MV-4-11 (cell line): ENCODE measurements at regions not wholly inside any gene's neighbourhood (a gene's known extent, or its start where the extent isn't known, plus 50 kb on each side); places are given as distances from the start of the nearest gene placed in this dataset.

Experiments
- DNase-seq: peaks from one replicate; lab custom pipeline; 2025; lab: John Stamatoyannopoulos, UW

GRCh38 chr3:194067949-194068362, 68.0 kb upstream of the HES1 start:
- peak; percentile 29 for DNase-seq

DNA sequence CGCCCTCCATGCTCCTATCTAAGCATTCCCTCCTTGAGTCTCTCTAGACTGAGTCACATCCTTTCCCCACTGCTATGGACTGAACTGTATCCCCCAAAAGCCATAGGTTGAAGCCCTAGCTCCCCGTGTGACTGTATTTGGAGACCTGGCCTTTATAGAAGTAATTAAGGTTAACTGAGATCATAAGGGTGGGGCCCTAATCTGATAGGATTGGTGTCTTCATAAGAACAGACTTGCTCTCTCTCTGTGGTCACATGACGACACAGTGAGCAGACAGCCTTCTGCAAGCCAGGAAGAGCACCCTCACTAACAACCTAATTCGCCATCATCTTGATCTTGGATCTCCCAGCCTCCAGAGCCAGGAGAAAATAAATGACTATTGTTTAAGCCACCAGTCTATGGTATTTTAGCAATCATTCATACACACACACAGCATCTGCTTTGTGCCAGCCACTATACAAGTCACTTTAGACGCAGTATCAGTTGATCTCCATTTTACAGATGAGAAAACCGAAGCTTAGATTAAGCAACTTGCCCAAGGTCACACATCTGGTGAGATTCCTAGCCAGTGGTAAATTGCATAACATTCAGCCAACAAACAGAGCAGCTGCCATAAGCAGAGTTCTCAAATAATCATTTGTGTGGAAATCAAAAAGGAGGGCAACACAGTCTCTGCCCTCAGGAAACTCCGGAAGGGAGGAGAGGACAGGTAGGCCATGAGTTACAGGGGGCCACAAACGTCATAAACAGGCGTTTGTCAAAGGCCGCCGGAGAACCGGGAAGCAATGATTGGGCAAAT, 66.3 kb upstream of the HES1 start:
- DNase-seq = peak; percentile 89

GRCh38 chr3:194070220-194070633, 65.7 kb upstream of the HES1 start:
- no peak for DNase-seq

DNA sequence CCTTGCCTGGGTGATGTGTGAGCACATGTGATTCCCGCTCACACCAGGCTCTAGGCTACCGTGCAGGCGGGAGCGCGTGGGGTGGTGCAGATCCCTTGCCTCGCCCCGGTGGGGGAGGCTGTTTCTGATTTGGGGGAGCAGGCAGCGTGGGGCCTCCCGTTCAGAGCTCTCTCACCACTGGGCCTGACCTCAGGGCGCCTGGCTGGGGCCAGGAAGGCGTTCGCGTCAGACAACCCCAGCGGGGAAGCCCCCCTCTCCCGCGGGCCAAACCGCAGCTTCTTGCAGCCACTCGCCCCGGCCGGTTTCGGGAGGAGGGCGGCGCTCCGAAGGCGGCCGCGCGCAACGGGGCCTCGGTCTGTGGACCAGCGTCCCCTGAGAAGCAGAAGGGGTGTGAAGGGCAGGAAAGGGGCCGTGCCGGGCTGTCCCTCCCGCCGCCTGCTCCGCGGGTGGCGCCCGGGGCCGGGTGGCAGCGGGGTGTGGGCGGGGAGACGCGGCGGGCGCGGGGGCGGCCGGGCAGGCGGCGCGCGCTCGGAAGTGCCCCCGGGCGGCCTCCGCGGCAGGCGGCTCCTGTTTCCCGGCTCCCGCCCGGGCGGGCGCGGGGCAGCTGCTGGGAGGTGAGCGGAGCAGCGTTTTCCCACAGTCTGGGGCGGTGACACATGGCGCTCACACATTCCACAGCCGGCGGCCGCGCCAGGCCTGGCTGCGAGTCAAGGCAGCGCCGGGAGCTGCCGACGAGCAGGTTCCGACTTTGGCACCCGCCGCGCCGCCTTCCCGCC, 65.1 kb upstream of the HES1 start:
- peak; percentile 82 for DNase-seq

DNA sequence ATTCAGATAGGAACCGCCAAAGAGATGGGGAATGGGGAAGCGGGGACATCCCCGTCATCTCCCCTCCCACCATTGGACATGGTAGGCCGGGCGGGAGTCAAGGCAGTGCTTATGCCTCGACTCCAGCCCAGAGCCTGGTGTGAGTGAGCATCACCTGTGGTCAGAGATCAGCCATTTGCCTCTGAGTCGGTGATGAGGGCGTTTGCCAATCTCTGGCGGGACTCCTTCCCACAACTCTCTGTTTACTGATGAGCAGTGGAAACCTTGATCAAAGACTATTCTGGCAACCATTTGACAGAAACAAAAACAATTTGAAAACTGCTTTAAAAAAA, 63.9 kb upstream of the HES1 start:
- peak; percentile 25 for DNase-seq

DNA sequence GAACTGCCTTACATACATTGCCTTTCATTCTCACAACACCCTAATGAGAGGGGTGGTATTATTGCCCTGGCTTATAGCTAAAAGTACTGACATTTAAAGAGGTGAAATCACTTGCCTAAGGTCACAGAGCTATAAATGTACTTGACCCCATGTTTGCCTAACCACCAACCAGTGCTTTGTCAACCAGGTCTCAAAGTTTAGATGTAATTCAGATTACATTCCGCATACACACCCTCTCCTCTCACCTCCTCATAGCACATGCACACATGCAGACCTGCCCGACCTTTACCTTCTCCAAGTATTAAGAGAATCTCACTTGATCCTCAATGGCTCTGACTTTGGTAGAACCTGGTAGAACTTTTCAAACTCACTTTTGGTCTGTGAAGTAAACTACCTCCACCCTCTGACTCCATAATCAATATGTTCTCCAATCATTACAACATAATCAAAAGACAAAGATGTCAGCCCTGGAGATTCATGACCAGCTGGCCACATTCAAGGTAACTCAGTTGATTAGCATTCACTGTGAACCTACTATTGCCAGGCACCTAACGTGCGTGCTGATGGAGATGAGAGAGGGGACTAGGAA, 63.2 kb upstream of the HES1 start:
- no peak for DNase-seq

DNA sequence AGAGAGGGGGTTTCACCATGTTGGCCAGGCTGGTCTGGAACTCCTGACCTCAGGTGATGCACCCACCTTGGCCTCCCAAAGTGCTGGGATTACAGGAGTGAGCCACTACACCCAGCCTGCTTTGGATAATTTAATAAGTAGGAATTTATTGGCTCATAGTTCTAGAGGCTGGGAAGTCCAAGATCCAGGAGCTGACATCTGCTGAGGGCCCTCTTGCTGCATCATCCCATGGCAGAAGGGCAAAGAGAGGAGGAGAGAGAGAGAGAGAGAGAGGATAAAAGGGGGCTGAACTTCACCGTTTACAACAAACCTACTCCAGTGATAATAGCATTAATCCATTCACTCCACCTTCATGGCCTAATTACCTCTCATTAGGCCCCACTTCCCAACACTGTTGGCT, 62.0 kb upstream of the HES1 start:
- DNase-seq = no peak

GRCh38 chr3:194075088-194075615, 60.8 kb upstream of the HES1 start:
- no peak for DNase-seq

- DNase-seq = peak; percentile 14
Measured at GRCh38 chr3:194075802-194076460, 60.0 kb upstream of the HES1 start.

- no peak for DNase-seq
Measured at GRCh38 chr3:194076475-194076874, 59.5 kb upstream of the HES1 start.

DNA sequence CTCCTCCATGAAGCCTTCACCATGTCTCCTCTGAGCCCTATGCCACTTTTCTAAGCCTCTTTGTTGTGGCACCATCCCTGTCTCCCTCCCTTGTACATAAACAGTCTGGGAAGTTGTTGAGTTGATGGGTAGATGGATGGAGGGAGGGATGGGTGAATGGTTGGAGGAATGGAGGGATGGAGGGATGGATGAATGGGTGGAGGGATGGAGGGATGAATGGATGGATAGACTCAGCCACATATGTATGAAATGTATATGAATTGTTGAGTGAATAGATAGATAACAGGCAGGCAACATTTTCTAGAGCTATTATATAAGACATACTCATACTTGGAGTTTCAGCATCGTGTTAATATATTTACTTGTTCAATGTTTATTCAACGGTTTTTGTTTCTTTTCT, 58.3 kb upstream of the HES1 start:
- DNase-seq = no peak

DNA sequence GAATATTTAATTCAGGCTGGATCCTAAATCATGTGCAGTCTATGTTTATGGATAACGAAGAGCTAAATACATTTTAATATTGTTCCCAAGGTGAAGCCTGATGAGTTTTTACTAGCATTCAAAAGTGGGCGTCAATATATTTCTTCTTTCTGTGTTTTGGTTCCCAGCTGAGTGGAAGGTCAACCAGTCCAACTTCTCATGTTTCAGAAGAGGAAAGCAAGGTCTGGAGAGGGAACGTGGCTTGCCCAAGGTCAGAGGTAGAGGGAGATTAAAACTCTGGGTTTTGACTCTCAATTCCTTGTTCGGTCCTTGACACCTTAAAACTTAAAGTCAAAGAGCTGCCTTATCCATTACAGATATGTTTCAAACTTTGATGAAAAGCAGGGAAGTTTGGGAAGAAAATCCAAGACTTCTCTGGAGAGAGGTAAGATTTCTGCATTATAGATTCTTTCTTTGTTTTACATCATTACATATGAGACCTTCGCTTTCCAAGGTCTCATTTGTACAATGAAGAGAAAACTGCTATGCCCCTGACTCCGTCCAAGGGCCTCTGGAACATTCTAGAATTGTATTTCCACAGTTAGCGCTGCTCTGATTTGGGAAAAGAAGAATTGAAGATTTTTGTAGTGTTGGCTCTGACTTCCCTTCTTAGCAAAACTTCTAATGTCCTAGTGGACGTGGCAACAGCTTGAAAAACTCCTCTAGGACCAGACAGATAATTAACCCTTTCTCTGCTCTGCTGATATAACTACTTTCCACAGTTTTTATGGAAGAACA, 57.7 kb upstream of the HES1 start:
- DNase-seq = no peak

DNA sequence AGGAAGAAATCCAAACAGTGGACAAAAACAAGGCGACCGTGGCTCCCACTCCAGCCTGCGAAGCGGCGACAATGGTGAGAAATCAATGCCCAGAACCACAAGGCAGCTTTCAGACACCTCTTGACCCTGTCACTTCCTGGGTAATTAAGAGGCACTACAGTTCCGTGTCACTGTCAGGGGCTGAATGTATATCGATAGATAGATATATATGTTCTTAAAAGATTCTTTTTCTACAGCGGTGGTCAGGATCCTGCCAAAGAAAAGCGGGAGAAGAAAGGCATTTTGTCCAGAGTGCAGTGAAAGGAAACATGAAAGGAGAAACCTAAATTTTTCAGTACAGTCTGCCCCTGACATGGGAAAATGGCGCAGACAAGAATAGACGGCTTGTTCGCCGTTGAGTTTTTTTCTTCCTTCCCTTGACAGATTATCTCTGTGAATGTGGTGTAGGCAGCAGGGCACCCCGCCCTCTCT, 56.2 kb upstream of the HES1 start:
- DNase-seq = no peak

DNA sequence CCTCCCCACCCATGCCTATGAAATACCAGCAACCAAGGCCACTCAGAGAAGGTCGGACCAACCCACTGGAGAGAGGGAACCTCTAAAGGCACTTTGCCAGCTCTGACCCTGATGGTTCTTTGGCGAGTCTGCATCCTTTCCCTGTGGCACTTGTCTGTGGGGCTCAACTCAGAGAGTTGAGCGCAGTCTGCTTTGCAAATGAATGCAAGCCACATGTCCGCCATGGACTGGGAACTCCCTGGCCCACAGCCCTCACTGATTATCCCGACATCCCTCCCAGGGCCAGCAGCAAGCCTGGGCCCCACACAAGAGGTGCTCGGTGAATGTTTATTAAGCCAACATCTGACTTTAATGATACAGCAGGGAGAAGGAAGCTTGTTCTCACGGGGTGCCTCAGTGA, 55.5 kb upstream of the HES1 start:
- no peak for DNase-seq

DNA sequence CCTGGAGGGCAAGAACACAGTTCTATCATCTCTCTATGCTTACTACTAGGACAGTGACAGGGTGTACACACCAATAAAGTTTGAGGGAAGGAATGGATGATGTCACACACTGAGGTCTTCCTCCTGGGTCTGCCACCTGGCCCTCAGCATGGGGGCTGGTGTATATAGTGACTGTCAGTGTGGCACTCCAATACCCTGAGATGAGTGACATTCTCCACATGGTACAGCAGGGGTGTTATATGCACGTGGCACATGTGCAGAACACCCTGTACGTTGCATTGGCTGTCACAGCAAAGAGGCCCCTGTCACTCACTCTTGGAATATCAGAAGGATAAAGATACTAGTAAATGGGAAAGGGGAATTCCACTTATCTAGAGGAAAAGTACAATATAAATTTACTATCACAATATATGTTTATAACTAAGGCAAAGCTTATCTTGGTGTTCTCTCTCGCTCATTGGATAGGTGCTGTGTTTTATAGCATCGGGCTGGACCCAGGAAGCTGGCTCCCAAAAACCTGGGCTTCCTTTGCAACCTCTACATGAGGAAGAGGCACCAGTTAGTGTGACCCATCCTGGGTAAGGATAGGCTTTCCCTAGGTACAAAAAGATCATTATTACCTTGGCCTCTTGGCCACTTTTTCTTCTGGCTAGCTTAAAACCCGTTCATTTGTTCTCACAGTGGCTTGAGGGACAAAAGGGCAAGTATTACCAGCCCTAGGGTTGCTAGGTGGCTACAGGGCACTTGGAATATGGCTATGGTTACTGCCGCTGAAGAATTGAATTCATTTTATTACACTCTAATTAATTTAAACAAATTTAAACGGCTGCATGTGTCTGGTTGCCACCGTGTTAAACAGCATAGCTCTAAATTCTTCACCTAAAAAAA, 54.8 kb upstream of the HES1 start:
- no peak for DNase-seq

GRCh38 chr3:194081826-194082225, 54.1 kb upstream of the HES1 start:
- DNase-seq = no peak

DNA sequence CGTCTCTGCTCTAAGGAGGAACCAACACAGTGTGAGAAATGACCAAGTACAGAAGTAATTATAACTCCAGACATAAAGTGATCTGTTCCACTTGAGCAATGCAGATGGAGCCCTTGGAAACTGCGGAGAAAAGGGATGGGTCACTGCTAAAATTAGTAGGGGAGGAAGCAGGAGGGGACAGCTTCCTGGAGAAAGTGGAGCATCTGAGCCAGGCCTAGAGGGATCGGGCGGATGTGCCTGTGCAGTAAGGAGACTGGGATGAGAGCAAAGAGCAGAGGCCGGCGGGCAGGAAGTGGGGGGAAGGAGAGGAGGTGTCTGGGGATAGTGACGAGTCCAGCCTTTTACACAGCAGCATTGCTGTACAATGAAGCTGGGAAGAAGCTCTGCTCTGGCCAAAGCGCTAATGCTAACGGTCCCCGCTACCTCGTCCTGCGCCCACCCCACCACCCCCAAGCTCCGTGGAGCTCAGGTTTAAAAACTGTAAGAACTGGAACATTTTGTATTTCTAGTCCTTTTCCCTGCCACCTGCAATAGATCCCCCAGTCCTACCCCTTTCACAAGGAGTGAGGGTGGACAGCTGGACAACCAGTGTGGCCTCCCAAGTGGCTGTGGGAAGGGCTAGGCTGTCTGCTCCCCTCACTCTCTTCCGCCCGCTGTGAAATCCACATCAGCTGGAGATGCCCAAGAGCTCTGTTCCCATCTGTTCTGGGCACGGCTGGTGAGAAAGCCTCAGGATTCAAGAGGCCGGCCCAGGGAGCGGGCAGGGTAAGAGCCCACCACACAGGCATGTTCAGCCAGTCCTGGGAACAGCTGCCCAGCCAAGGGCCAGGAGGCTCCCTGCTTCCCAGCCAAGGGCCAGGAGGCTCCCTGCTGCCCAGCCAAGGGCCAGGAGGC, 53.0 kb upstream of the HES1 start:
- no peak for DNase-seq

GRCh38 chr3:194083637-194084224, 52.2 kb upstream of the HES1 start:
- DNase-seq = no peak

DNA sequence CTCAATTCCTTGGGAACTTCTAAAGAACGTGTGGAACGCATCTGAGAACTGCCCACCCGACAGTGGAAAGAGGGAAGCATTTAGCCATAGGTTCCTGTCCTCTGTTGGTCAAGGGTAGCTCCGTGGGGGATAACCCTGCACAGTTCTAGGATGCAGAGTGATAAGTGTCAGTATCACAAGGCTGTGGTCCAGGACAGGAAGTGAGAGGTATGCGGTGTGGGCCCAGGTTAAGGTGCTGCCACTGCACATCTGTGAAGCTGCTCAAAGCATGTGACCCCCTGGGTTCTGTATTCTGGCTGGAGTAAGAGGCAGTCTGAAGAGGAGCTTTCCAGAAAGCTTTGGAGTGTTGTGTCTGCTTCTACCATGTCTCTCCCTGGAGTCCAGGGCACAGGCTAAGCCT, 51.7 kb upstream of the HES1 start:
- DNase-seq = no peak
